ELF-1 (cell line): ENCODE measurements at regions not wholly inside any gene's neighbourhood (a gene's known extent, or its start where the extent isn't known, plus 50 kb on each side); places are given as distances from the start of the nearest gene placed in this dataset.
A peak's percentile ranks its signal among the peaks of the same experiment; 100 is the strongest.

Experiments
- DNase-seq: peaks from one replicate; pipeline ENCODE4 v3.0.0-alpha.2; 2016; ENCODE audit warnings: low read depth, low spot score

- no peak for DNase-seq
These were observed 417.6 kb upstream of the DYNLRB2 start for GRCh38 chr16:80123189-80123588.

DNA sequence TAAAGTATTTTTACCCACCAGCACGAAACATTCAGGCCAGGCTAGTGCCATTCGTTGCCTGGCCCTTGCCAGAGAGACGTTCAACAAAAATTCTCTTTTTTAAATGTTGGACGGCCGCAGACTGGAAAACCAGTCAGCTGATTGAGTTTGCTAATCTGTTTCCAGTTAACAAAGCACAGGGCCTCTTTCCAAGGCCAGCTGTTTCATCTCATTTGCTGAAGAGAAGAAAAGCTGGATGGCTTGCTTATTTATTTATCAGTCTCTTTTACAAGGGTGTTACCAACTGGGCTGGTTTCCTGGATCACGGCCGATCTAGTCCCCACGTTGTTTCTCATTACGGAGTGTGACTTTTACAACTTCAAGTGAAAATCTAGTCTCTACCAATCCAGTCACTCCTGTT, 418.7 kb upstream of the DYNLRB2 start:
- no peak for DNase-seq

- no peak for DNase-seq
These were observed 419.3 kb upstream of the DYNLRB2 start for GRCh38 chr16:80121522-80121909.

GRCh38 chr16:80120899-80121521, 419.8 kb upstream of the DYNLRB2 start:
- no peak for DNase-seq

- no peak for DNase-seq
These were observed 423.1 kb upstream of the DYNLRB2 start for GRCh38 chr16:80117556-80118130.

- no peak for DNase-seq
These were observed 424.1 kb upstream of the DYNLRB2 start for GRCh38 chr16:80116711-80117110.

DNA sequence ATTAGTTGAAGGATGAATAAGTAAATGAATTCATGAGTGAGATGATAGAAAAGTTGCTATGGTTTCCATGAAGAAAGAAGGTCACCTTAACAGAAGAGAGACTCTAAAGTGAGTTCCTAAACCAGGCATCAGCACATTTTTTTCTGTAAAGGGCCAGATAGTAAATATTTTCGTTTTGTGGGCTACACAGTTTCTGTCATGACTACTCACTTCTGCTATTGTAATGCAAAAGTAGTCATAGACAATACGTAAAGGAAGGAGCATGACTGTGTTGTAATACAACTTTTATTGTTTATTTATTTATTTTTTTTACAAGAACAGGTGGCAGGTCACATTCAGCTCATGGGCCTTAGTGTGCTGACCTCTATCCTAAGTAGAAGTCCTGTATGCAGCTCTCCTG, 426.1 kb upstream of the DYNLRB2 start:
- no peak for DNase-seq

- no peak for DNase-seq
These were observed 426.8 kb upstream of the DYNLRB2 start for GRCh38 chr16:80113873-80114574.

GRCh38 chr16:80109581-80109980, 431.2 kb upstream of the DYNLRB2 start:
- no peak for DNase-seq

DNA sequence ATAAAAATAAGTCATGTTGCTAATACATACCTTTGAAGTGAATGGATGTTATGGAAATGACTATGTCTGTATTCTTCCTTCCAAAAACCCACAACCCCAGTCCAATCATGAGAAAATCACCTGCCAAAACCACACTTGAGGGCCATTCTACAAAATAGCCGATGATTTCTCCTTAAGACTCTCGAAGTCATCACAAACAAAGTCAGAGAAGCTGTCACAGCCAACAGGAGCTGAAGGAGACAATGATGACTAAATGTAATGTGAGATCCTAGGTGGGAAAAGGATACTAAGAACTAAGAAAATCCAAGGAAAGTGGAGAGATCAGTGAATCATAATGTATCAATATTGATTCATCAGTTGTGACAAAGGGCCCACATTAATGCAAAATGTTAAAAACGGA, 432.9 kb upstream of the DYNLRB2 start:
- no peak for DNase-seq

GRCh38 chr16:80105751-80106150, 435.0 kb upstream of the DYNLRB2 start:
- DNase-seq = no peak

DNA sequence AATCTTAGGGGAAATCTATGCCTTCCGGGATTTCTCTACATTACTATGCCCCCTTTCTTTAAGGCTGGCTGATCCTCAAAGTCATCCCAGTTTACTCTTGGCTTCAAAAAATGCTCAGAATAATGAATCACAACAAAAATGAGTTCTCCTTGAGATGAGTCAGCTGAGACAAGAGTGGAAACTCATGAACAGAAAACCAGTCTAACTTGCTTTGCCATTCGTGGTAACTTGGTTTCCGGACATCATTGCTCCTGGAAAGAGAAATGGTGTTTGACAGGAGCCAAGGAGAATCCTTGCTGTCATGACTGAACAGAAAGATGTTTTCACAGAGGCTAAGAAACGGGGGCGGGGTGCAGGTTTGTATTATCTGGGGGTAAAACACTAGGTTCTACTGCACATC, 435.6 kb upstream of the DYNLRB2 start:
- no peak for DNase-seq

DNA sequence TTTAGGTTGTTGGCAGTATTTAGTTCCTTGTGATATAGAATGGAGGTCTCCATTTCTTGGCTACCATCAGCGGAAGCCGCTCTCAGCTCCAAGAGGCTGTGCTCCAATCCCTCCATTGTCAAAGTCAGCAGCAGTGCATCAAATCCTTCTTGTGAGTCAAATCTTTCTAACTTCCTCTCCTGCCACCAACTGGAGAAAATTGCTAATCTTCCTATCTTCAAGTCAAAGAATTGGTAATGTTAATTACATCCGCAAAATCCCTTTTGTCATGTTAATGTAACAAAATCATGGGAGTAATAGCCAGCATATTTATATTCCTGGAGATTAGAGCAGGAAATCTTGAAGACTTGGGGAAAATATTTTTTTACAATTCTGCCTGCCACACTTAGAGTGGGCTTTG, 436.4 kb upstream of the DYNLRB2 start:
- no peak for DNase-seq

DNA sequence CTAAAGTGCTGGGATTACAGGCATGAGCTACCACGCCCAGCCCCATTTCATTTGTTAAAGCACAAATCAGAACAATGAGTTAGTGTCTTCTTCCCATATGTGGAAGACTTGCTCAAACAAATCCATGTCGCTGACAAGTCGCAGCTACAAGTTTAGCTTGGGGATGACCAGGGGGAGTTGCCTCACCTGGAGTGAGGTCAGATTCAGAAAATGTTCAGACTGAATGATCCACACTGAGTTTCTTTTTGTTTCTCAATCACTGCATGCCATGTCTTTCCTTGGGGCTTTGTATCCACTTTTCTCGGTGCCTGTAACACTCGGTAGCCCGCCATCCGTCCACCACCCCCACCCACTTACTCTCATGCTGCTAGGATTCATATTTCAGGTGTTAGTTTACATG, 437.3 kb upstream of the DYNLRB2 start:
- DNase-seq = no peak

- no peak for DNase-seq
These were observed 439.8 kb upstream of the DYNLRB2 start for GRCh38 chr16:80100846-80101451.

DNA sequence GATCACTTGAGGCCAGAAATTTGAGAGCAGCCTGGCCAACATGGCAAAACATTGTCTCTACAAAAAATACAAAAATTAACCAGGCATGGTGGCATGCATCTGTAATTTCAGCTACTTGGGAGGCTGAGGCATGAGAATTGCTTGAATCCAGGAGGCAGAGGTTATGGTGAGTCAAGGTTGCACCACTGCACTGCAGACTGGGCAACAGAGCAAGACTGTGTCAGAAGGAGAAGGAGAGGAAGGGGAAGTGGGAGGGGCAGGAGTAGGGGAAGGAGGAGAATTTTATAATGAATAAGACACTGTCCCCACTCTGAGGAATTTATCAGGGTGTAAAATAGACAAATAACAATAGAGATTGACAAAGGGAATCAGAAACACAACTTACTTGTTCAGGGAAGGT, 440.6 kb upstream of the DYNLRB2 start:
- DNase-seq = no peak

GRCh38 chr16:80097098-80097497, 443.7 kb upstream of the DYNLRB2 start:
- no peak for DNase-seq

GRCh38 chr16:80092681-80093080, 448.1 kb upstream of the DYNLRB2 start:
- no peak for DNase-seq

DNA sequence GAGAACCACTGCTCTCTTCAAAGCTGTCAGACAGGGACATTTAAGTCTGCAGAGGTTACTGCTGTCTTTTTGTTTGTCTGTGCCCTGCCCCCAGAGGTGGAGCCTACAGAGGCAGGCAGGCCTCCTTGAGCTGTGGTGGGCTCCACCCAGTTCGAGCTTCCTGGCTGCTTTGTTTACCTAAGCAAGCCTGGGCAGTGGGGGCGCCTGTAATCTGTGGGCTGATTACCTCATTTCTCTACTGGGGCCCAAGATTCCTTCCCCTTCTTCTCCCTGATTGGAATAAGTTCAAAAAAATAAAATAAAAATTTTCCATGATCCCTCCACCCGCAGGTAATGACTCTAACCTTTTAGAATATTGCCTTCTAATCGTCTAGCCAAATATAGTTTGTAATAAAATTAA, 449.3 kb upstream of the DYNLRB2 start:
- peak; percentile 22 for DNase-seq

GRCh38 chr16:80085606-80086005, 455.2 kb upstream of the DYNLRB2 start:
- no peak for DNase-seq

DNA sequence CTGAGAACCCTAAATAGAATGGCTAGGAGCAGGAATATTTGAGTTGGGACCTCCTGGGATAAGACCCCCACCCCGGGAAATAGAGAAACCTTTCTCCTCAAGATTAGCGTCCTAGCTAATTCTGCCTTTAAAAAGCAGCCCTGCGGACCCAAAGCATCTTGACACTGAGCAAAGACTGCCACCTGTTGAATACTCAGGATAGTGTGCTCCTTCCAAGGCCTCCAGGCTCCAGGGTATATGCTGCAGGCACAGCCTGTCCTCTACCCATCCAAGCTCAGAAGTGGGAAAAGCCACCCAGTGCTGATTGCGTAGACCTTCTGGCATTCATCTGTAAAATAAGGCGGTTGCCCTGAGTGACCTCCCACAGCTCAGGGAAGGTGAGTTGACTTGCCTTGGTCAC, 456.2 kb upstream of the DYNLRB2 start:
- DNase-seq = peak; percentile 65

DNA sequence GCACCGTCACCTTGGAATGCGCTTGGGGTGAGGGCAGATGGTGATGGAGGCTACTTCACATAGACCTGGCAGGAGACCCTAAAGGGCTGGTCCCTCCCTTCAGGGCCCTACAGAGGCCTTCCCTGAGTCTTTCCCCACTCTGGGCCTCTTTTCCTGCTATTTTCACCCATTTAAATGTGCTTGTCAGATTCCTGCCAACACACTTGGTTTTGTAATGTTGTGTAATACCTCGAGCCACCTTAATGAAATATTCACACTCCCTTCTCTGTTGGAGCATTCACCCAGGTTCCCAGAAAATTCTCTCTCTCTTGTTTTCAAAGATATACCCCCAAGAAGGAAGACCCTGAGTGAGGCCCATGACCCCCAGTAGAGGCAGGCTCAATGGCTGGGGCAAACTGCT, 456.6 kb upstream of the DYNLRB2 start:
- no peak for DNase-seq

DNA sequence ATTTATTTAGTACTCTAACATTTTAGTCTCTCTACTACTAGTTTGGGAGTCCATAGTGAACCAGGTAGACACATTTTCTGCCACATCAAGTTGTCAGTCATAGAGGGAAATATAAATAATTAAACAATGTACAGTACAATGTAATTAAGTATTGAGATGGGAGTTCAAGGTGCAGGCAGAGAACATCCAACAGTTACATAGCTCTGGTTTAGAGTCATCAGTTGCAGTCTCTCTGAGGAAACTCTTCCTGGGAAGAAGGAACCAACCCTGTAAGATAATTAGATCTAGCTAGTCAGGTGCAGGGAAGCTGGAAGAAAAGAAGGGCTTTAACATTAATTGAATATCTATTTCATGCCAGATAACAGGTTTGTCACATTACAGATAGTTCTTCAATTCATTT, 457.9 kb upstream of the DYNLRB2 start:
- no peak for DNase-seq
